Omental fat pad (tissue), 3 donors: ENCODE measurements at regions not wholly inside any gene's neighbourhood (a gene's known extent, or its start where the extent isn't known, plus 50 kb on each side); places are given as distances from the start of the nearest gene placed in this dataset.

Source experiments
- ATAC-seq: fragments of 150-250 bp; one replicate; pipeline ENCODE4 v1.9.1; 2016; ENCODE audit warnings: mild to moderate bottlenecking, moderate library complexity; ENCODE audit not compliant: low FRiP score
- DNase-seq: peaks from one replicate; pipeline ENCODE4 v3.0.0-alpha.2; 2019; ENCODE audit warnings: low spot score
- TF ChIP-seq, protein P1 (sequence below), 3 donors: fragments of 450-650 bp; IDR thresholded peaks; one replicate each; pipeline ENCODE4 v1.5.1; 2016 to 2017; ENCODE audit warnings: antibody characterized with exemption in 3 of 3, mild to moderate bottlenecking in 3 of 3, moderate library complexity in 2 of 3

- TF ChIP-seq, protein P1, sequence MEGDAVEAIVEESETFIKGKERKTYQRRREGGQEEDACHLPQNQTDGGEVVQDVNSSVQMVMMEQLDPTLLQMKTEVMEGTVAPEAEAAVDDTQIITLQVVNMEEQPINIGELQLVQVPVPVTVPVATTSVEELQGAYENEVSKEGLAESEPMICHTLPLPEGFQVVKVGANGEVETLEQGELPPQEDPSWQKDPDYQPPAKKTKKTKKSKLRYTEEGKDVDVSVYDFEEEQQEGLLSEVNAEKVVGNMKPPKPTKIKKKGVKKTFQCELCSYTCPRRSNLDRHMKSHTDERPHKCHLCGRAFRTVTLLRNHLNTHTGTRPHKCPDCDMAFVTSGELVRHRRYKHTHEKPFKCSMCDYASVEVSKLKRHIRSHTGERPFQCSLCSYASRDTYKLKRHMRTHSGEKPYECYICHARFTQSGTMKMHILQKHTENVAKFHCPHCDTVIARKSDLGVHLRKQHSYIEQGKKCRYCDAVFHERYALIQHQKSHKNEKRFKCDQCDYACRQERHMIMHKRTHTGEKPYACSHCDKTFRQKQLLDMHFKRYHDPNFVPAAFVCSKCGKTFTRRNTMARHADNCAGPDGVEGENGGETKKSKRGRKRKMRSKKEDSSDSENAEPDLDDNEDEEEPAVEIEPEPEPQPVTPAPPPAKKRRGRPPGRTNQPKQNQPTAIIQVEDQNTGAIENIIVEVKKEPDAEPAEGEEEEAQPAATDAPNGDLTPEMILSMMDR (IDR thresholded peaks at IDR 0.05), result no peak
- DNase-seq, result no peak
- no peak for ATAC-seq
Measured at GRCh38 chr7:68642727-68643126, 955.5 kb upstream of the AUTS2 start.

- ATAC-seq (no peak), DNase-seq (no peak)
- TF ChIP-seq, protein P1 (IDR thresholded peaks at IDR 0.05), result no peak
Measured at GRCh38 chr7:68663392-68663791, 934.9 kb upstream of the AUTS2 start.

- DNase-seq, result no peak
- TF ChIP-seq, protein P1 (IDR thresholded peaks at IDR 0.05), result no peak
- no peak for ATAC-seq
Measured at GRCh38 chr7:68671046-68671445, 927.2 kb upstream of the AUTS2 start.

DNA sequence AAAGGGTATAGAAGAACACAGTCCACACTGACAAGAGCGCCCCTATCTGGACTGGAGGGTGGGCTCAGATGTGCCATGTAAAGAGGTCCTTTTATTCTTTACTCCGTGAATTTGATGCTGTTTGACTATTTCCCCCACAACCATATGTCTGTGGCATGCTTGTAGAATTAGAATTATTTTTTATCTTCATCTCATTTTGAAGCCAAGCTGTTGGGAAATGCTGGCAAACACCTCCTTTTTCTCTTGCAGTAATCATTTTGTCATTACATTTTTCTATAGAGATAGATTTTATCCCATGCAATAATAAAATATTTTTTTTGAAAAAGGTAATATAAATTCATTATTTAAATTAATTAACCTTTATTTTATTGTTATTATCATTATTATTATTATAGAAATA is 926.6 kb upstream of the AUTS2 start:
- DNase-seq, result no peak
- no peak for ATAC-seq
- TF ChIP-seq, protein P1 (IDR thresholded peaks at IDR 0.05), result no peak

DNA sequence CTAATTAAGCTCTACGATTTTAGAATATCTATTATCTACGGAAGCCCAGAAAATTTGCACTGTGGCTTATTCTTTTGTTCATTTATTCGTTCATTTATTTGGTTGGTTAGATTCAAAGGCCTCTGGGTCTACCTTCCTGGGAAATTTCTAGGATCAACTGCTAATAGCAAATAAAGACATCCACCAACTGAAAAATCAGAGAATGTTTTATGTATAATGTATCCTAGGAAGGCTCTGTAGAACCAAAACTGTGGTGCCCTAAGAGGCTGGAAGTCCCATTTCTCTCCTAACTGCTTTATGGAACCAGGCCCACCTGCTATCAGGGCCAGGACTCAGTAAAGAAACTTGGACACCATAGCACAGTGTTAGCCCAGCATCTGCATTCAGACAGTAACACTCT is 923.4 kb upstream of the AUTS2 start:
- TF ChIP-seq, protein P1 (IDR thresholded peaks at IDR 0.05), result no peak
- no peak for ATAC-seq
- DNase-seq, result no peak

DNA sequence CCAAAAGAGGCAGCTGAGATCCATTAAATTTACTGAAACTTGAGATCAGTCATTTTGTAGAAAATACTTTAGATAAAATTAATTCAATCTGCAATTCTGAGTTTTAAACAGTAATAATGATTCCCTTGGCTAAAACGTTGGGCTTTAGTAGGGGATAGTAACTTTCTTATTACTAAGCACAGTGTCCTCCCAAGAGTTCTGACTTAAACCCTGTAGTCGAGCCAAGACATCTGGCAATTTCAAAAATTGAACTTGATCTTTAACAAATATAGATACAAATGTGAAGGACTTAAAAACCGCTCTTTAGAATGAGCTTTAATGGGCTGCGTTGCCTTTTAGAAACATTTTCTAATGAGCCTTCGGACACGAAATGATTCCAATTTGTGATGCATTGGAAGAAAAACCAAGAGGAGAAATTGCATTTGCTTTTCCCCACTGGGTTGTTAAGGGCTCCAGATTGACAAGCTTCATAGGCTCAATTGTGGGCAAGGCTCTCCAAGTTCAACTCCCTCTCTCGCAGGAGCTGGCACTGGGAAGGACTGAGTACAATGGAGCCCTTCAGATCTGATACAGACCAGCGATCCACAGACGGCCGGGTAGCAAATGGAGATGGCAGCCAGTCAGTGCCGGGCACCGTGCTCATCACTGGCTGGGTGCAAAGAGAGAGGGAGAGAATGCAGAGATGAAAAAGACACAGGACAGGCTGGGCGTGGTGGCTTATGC is 921.3 kb upstream of the AUTS2 start:
- ATAC-seq, result no peak
- no peak for DNase-seq
- TF ChIP-seq, protein P1 (IDR thresholded peaks at IDR 0.05), result no peak

GRCh38 chr7:68678196-68678595 is 920.1 kb upstream of the AUTS2 start:
- DNase-seq (no peak), ATAC-seq (no peak)
- TF ChIP-seq, protein P1 (IDR thresholded peaks at IDR 0.05), result no peak
